Left ventricle myocardium inferior (tissue), 1 donor: ENCODE measurements at regions not wholly inside any gene's neighbourhood (a gene's known extent, or its start where the extent isn't known, plus 50 kb on each side); places are given as distances from the start of the nearest gene placed in this dataset.

Experiments
- DNase-seq: peaks from one replicate; pipeline ENCODE4 v3.0.0-alpha.2; 2020
- H3K27ac ChIP-seq: fragments of 200-600 bp; replicated peaks from 2 replicates; pipeline ENCODE4 v1.8.0; 2021
- H3K27me3 ChIP-seq: fragments of 200-600 bp; 2 replicates; pipeline ENCODE4 v1.8.0; 2021; ENCODE audit warnings: low read depth
- H3K36me3 ChIP-seq: fragments of 200-600 bp; 2 replicates; pipeline ENCODE4 v1.8.0; 2021
- H3K4me1 ChIP-seq: fragments of 200-600 bp; 2 replicates; pipeline ENCODE4 v1.8.0; 2021
- H3K4me3 ChIP-seq: fragments of 200-600 bp; 2 replicates; pipeline ENCODE4 v1.8.0; 2021; ENCODE audit warnings: mild to moderate bottlenecking, moderate library complexity
- H3K9me3 ChIP-seq: fragments of 200-600 bp; replicated peaks from 2 replicates; pipeline ENCODE4 v1.8.0; 2021
- CTCF ChIP-seq: fragments of 200-600 bp; IDR thresholded peaks from 2 replicates; pipeline ENCODE4 v1.8.0; 2021; ENCODE audit warnings: antibody characterized with exemption, mild to moderate bottlenecking, borderline replicate concordance
- intact Hi-C: fragments of 100-400 bp; cut with micrococcal nuclease; formaldehyde crosslinking; loops from one replicate; pipeline ENCODE4 v1.11.0; 2022
- donor health status: DM: no; HTN: yes; CAD: no; lungs with severe emphysema.

GRCh38 chr11:69923641-69924307 is 104.6 kb upstream of the FGF3 start:
- DNase-seq = no peak
- Histone ChIP-seq H3K4me1 (peaks cover 14% of the 10 kb centered on the region), H3K36me3 (no peaks in the 10 kb centered on the region), H3K9me3 (no peaks in the 10 kb centered on the region), H3K4me3 (no peak overlapping the region), H3K27ac (no peak overlapping the region), H3K27me3 (peaks cover 83% of the 10 kb centered on the region)
- intact Hi-C loops = no loop called here
- no peak for TF ChIP-seq CTCF

- intact Hi-C loops = no loop called here
- Histone ChIP-seq H3K4me3 (no peak overlapping the region), H3K36me3 (no peaks in the 10 kb centered on the region), H3K27ac (no peak overlapping the region), H3K27me3 (peaks cover 84% of the 10 kb centered on the region), H3K9me3 (no peaks in the 10 kb centered on the region), H3K4me1 (peaks cover 10% of the 10 kb centered on the region)
- no peak for DNase-seq
- no peak for TF ChIP-seq CTCF
Observed at GRCh38 chr11:69924308-69925161, 105.3 kb upstream of the FGF3 start.

GRCh38 chr11:69925366-69926196 is 106.4 kb upstream of the FGF3 start:
- H3K27me3 ChIP-seq = peaks cover 88% of the 10 kb centered on the region
- H3K27ac ChIP-seq = peak overlapping the region; percentile 19
- no peak overlapping the region for H3K4me3 ChIP-seq
- H3K4me1 ChIP-seq = peaks cover 10% of the 10 kb centered on the region
- H3K9me3 ChIP-seq = no peaks in the 10 kb centered on the region
- H3K36me3 ChIP-seq = no peaks in the 10 kb centered on the region
- DNase-seq = no peak
- intact Hi-C loops = no loop called here
- no peak for TF ChIP-seq CTCF

- H3K27ac ChIP-seq = peak overlapping the region; percentile 19
- H3K36me3 ChIP-seq = no peaks in the 10 kb centered on the region
- intact Hi-C loops = no loop called here
- H3K9me3 ChIP-seq = no peaks in the 10 kb centered on the region
- peaks cover 97% of the 10 kb centered on the region for H3K27me3 ChIP-seq
- no peak for DNase-seq
- peaks cover 10% of the 10 kb centered on the region for H3K4me1 ChIP-seq
- TF ChIP-seq CTCF = no peak
- H3K4me3 ChIP-seq = no peak overlapping the region
Observed at GRCh38 chr11:69926376-69927050, 107.3 kb upstream of the FGF3 start.

- no peak for TF ChIP-seq CTCF
- no peaks in the 10 kb centered on the region for H3K9me3 ChIP-seq
- no peak overlapping the region for H3K27ac ChIP-seq
- intact Hi-C loops = no loop called here
- peaks cover 10% of the 10 kb centered on the region for H3K4me1 ChIP-seq
- H3K36me3 ChIP-seq = no peaks in the 10 kb centered on the region
- H3K27me3 ChIP-seq = peaks cover 92% of the 10 kb centered on the region
- DNase-seq = no peak
- H3K4me3 ChIP-seq = no peak overlapping the region
Observed at GRCh38 chr11:69928121-69928520, 108.9 kb upstream of the FGF3 start.
